OCI-LY7 (cell line): ENCODE measurements at regions not wholly inside any gene's neighbourhood (a gene's known extent, or its start where the extent isn't known, plus 50 kb on each side); places are given as distances from the start of the nearest gene placed in this dataset.

Source experiments
- BruUV-seq: library from RNA; stranded (reverse); fragments of 400-500 nt; replicated peaks from 2 replicates; lab custom pipeline; 2021; lab: Mats Ljungman, UMichigan
- CTCF ChIA-PET: fragments of 300-600 bp; sonication (Branson Sonifier 250); formaldehyde crosslinking; loops from one replicate; lab custom pipeline; 2022; ENCODE audit warnings: antibody characterized with exemption; ENCODE audit not compliant: unreplicated experiment; lab: Charles Lee
- POLR2A ChIA-PET: fragments of 300-600 bp; sonication (Branson Sonifier 250); formaldehyde crosslinking; loops from one replicate; lab custom pipeline; 2022; ENCODE audit warnings: antibody characterized with exemption; lab: Charles Lee
- DNase-seq: peaks from one replicate; pipeline ENCODE4 v3.0.0-alpha.2; 2015; ENCODE audit warnings: low spot score
- H2AFZ ChIP-seq: fragments of 200-600 bp; sonication (generic), shearing (Covaris generic); 2 replicates; pipeline ENCODE4 v1.6.1; 2014; ENCODE audit warnings: mild to moderate bottlenecking, antibody characterized with exemption, low read length, moderate library complexity
- H3K27ac ChIP-seq: fragments of 200-600 bp; sonication (generic); 2 replicates; pipeline ENCODE4 v1.5.1; 2014; ENCODE audit warnings: mixed run types, low read depth, mild to moderate bottlenecking, moderate library complexity, low read length, inconsistent platforms; ENCODE audit not compliant: poor library complexity, severe bottlenecking
- H3K36me3 ChIP-seq: fragments of 200-600 bp; sonication (generic); 2 replicates; pipeline ENCODE4 v1.6.1; 2014; ENCODE audit warnings: mild to moderate bottlenecking, antibody characterized with exemption, low read length, moderate library complexity, mixed read lengths; ENCODE audit not compliant: insufficient read depth
- H3K4me1 ChIP-seq: fragments of 200-600 bp; sonication (generic); 2 replicates; pipeline ENCODE4 v1.5.1; 2014; ENCODE audit warnings: mild to moderate bottlenecking, low read length; ENCODE audit not compliant: insufficient read depth, poor library complexity, severe bottlenecking
- H3K4me2 ChIP-seq: fragments of 200-600 bp; sonication (generic); 2 replicates; pipeline ENCODE4 v1.6.1; 2014; ENCODE audit warnings: mild to moderate bottlenecking, low read length
- H3K4me3 ChIP-seq: fragments of 200-600 bp; sonication (generic); 2 replicates; pipeline ENCODE4 v1.5.1; 2014; ENCODE audit warnings: mild to moderate bottlenecking, low read depth, low read length; ENCODE audit not compliant: poor library complexity, severe bottlenecking
- H3K79me2 ChIP-seq: fragments of 200-600 bp; sonication (generic); 2 replicates; pipeline ENCODE4 v1.6.1; 2016; ENCODE audit warnings: low read depth, mild to moderate bottlenecking, low read length, moderate library complexity, mixed read lengths; ENCODE audit not compliant: insufficient read depth
- H3K9me2 ChIP-seq: fragments of 200-600 bp; sonication (generic); 2 replicates; pipeline ENCODE4 v1.6.1; 2016; ENCODE audit warnings: mild to moderate bottlenecking, low read length, mixed read lengths; ENCODE audit not compliant: insufficient read depth
- H3K9me3 ChIP-seq: fragments of 200-600 bp; sonication (generic); 2 replicates; pipeline ENCODE4 v1.6.1; 2014; ENCODE audit warnings: mild to moderate bottlenecking, mixed run types, low read length, mixed read lengths
- H4K20me1 ChIP-seq: fragments of 200-600 bp; sonication (generic); 2 replicates; pipeline ENCODE4 v1.6.1; 2014; ENCODE audit warnings: mild to moderate bottlenecking, antibody characterized with exemption, low read length, moderate library complexity, mixed read lengths; ENCODE audit not compliant: insufficient read depth
- EZH2phosphoT487 ChIP-seq: fragments of 200-600 bp; sonication (generic); IDR thresholded peaks from 2 replicates; pipeline ENCODE4 v1.6.1; 2018; ENCODE audit warnings: low read depth, borderline replicate concordance, mild to moderate bottlenecking, mixed run types, antibody characterized with exemption, low read length, moderate library complexity, mixed read lengths
- intact Hi-C: fragments of 100-400 bp; cut with micrococcal nuclease; formaldehyde crosslinking; loops from one replicate; pipeline ENCODE4 v1.10.0; 2022; ENCODE audit not compliant: unreplicated experiment
- TF ChIP-seq, protein P1 (sequence below): fragments of 200-600 bp; sonication (generic); conservative IDR thresholded peaks from 2 replicates; pipeline ENCODE4 v1.5.1; 2014; ENCODE audit warnings: mild to moderate bottlenecking, antibody characterized with exemption, low read length, moderate library complexity, mixed read lengths

- peaks cover 21% of the 10 kb centered on the region; the same call in 1 of the 2 replicates for H3K9me3 ChIP-seq
- H3K4me1 ChIP-seq, result no peaks in the 10 kb centered on the region
- H3K9me2 ChIP-seq, result no peaks in the 10 kb centered on the region
- no peak overlapping the region for H3K27ac ChIP-seq
- ChIA-PET POLR2A (no interaction called here), CTCF (no interaction called here)
- H3K4me3 ChIP-seq, result no peak overlapping the region
- TF ChIP-seq, protein P1, sequence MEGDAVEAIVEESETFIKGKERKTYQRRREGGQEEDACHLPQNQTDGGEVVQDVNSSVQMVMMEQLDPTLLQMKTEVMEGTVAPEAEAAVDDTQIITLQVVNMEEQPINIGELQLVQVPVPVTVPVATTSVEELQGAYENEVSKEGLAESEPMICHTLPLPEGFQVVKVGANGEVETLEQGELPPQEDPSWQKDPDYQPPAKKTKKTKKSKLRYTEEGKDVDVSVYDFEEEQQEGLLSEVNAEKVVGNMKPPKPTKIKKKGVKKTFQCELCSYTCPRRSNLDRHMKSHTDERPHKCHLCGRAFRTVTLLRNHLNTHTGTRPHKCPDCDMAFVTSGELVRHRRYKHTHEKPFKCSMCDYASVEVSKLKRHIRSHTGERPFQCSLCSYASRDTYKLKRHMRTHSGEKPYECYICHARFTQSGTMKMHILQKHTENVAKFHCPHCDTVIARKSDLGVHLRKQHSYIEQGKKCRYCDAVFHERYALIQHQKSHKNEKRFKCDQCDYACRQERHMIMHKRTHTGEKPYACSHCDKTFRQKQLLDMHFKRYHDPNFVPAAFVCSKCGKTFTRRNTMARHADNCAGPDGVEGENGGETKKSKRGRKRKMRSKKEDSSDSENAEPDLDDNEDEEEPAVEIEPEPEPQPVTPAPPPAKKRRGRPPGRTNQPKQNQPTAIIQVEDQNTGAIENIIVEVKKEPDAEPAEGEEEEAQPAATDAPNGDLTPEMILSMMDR, result no peak
- TF ChIP-seq EZH2phosphoT487, result no peak
- H3K79me2 ChIP-seq, result no peaks in the 10 kb centered on the region
- BruUV-seq, result no TSS peak
- DNase-seq, result no peak
- no peaks in the 10 kb centered on the region for H4K20me1 ChIP-seq
- no peaks in the 10 kb centered on the region for H3K36me3 ChIP-seq
- intact Hi-C loops, result no loop called here
- H3K4me2 ChIP-seq, result no peak overlapping the region
- H2AFZ ChIP-seq, result no peak overlapping the region
These were observed 573.9 kb downstream of the KCNJ18 start for GRCh38 chr17:22266231-22266630.

DNA sequence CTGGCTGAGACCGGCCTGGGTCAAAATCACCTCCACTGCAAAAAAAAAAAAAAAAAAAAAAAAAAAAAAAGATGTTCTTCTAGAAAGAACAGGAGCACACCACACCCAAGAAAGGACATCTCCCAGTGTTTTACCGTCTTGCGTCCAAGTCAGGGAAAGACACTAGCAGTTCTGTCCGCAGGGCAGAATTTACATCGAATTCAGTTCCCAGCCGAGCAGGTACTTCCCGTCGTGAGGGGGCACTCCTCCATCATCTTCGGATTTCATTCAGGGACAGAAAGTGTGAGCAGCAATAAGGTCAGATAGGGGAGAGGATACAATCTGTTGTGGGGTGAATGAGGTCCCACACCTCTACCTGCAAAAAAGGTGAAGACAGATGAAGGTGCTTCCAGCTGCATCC is 574.7 kb downstream of the KCNJ18 start:
- ChIA-PET CTCF (no interaction called here), POLR2A (no interaction called here)
- TF ChIP-seq, protein P1, result no peak
- no peak for TF ChIP-seq EZH2phosphoT487
- Histone ChIP-seq H3K4me1 (no peaks in the 10 kb centered on the region), H4K20me1 (no peaks in the 10 kb centered on the region), H3K9me2 (no peaks in the 10 kb centered on the region), H3K4me2 (no peak overlapping the region), H3K36me3 (no peaks in the 10 kb centered on the region), H3K79me2 (no peaks in the 10 kb centered on the region), H3K9me3 (peaks cover 15% of the 10 kb centered on the region; the same call in 1 of the 2 replicates), H3K4me3 (no peak overlapping the region), H3K27ac (no peak overlapping the region), H2AFZ (no peak overlapping the region)
- no TSS peak for BruUV-seq
- DNase-seq, result no peak
- intact Hi-C loops, result no loop called here

- Histone ChIP-seq H3K4me3 (no peak overlapping the region), H3K79me2 (no peaks in the 10 kb centered on the region), H3K4me2 (no peak overlapping the region), H3K9me3 (peaks cover 14% of the 10 kb centered on the region; the same call in 1 of the 2 replicates), H3K36me3 (no peaks in the 10 kb centered on the region), H2AFZ (no peak overlapping the region), H3K4me1 (no peaks in the 10 kb centered on the region), H4K20me1 (no peaks in the 10 kb centered on the region), H3K27ac (no peak overlapping the region), H3K9me2 (no peaks in the 10 kb centered on the region)
- DNase-seq, result no peak
- CTCF ChIA-PET, result no interaction called here
- no peak for TF ChIP-seq EZH2phosphoT487
- TF ChIP-seq, protein P1, result no peak
- POLR2A ChIA-PET, result no interaction called here
- no TSS peak for BruUV-seq
- intact Hi-C loops, result no loop called here
These were observed 576.0 kb downstream of the KCNJ18 start for GRCh38 chr17:22268214-22268911.
